HEK293 (cell line): ENCODE measurements at regions not wholly inside any gene's neighbourhood (a gene's known extent, or its start where the extent isn't known, plus 50 kb on each side); places are given as distances from the start of the nearest gene placed in this dataset.

ENCODE experiments used
- CTCF ChIA-PET: fragments of 350-600 bp; formaldehyde crosslinking; extraction: SDS; loops from one replicate; lab custom pipeline; 2021; ENCODE audit warnings: antibody characterized with exemption; lab: Yijun Ruan, JAX
- POLR2A ChIA-PET: fragments of 300-600 bp; formaldehyde crosslinking; extraction: SDS; loops from one replicate; lab custom pipeline; 2020; ENCODE audit warnings: antibody characterized with exemption, inconsistent platforms; lab: Yijun Ruan, JAX
- H3K27ac ChIP-seq: fragments of 200-500 bp; sonication (Bioruptor generic); 2 replicates; pipeline ENCODE4 v1.5.1; 2014; ENCODE audit warnings: low read depth, low read length, control low read depth, inconsistent platforms; ENCODE audit errors: extremely low read depth
- H3K36me3 ChIP-seq, 2 experiments: fragments of 200-500 bp in 1 of 2; sonication (Bioruptor generic) in 1 of 2; 1 replicate in 1 of 2; 2 replicates in 1 of 2; pipeline ENCODE4 v1.5.1; 2014 to 2017; ENCODE audit warnings: inconsistent platforms in 2 of 2, low read length in 2 of 2; ENCODE audit not compliant: control insufficient read depth in 2 of 2, insufficient read depth in 1 of 2
- H3K4me1 ChIP-seq: fragments of 200-500 bp; sonication (Bioruptor generic); 2 replicates; pipeline ENCODE4 v1.5.1; 2014; ENCODE audit warnings: mild to moderate bottlenecking, low read length, inconsistent platforms; ENCODE audit not compliant: control insufficient read depth, insufficient read depth
- H3K4me3 ChIP-seq: 2 replicates; pipeline ENCODE4 v1.5.1; 2011; ENCODE audit warnings: low read depth, mild to moderate bottlenecking, control low read depth, low read length, moderate library complexity
- H3K9me3 ChIP-seq: fragments of 200-500 bp; sonication (Bioruptor generic); 2 replicates; pipeline ENCODE4 v1.5.1; 2014; ENCODE audit warnings: low read depth, low read length, inconsistent platforms; ENCODE audit not compliant: control insufficient read depth, insufficient read depth
- GFI1B ChIP-seq: fragments of 450-650 bp; formaldehyde crosslinking; IDR thresholded peaks from 2 replicates; pipeline ENCODE4 v1.5.1; 2016; ENCODE audit warnings: missing biosample characterization, missing genetic modification characterization
- GLI2 ChIP-seq: fragments of 450-650 bp; formaldehyde crosslinking; IDR thresholded peaks from 2 replicates; pipeline ENCODE4; 2017; ENCODE audit warnings: missing biosample characterization, missing genetic modification characterization, low read depth, borderline replicate concordance
- IKZF3 ChIP-seq: fragments of 450-650 bp; IDR thresholded peaks from 2 replicates; pipeline ENCODE4 v1.5.0; 2018; ENCODE audit warnings: missing biosample characterization, mild to moderate bottlenecking, missing genetic modification characterization, moderate library complexity
- SP3 ChIP-seq: fragments of 450-650 bp; formaldehyde crosslinking; IDR thresholded peaks from 2 replicates; pipeline ENCODE4 v1.5.1; 2016; ENCODE audit warnings: missing biosample characterization, missing genetic modification characterization
- ZBTB10 ChIP-seq: fragments of 450-650 bp; formaldehyde crosslinking; IDR thresholded peaks from 2 replicates; pipeline ENCODE4 v1.5.1; 2016; ENCODE audit warnings: missing biosample characterization, missing genetic modification characterization
- ZBTB8A ChIP-seq: fragments of 450-650 bp; formaldehyde crosslinking; IDR thresholded peaks from 2 replicates; pipeline ENCODE4 v1.5.1; 2016; ENCODE audit warnings: missing biosample characterization, missing genetic modification characterization
- ZNF121 ChIP-seq: fragments of 450-650 bp; formaldehyde crosslinking; IDR thresholded peaks from 2 replicates; pipeline ENCODE4 v1.5.1; 2016; ENCODE audit warnings: missing biosample characterization, missing genetic modification characterization
- ZNF140 ChIP-seq: fragments of 450-650 bp; formaldehyde crosslinking; IDR thresholded peaks from 2 replicates; pipeline ENCODE4 v1.5.1; 2016; ENCODE audit warnings: missing biosample characterization, missing genetic modification characterization
- ZNF175 ChIP-seq: fragments of 450-650 bp; formaldehyde crosslinking; IDR thresholded peaks from 2 replicates; pipeline ENCODE4 v1.5.1; 2016; ENCODE audit warnings: missing biosample characterization, missing genetic modification characterization
- ZNF23 ChIP-seq: fragments of 450-650 bp; formaldehyde crosslinking; IDR thresholded peaks from 2 replicates; pipeline ENCODE4 v1.5.1; 2016; ENCODE audit warnings: missing biosample characterization, missing genetic modification characterization, borderline replicate concordance
- ZNF280C ChIP-seq: fragments of 450-650 bp; formaldehyde crosslinking; IDR thresholded peaks from 2 replicates; pipeline ENCODE4 v1.5.1; 2016; ENCODE audit warnings: missing biosample characterization, missing genetic modification characterization
- ZNF280D ChIP-seq: fragments of 450-650 bp; formaldehyde crosslinking; IDR thresholded peaks from 2 replicates; pipeline ENCODE4 v1.5.1; 2016; ENCODE audit warnings: missing biosample characterization, missing genetic modification characterization
- ZNF341 ChIP-seq: fragments of 450-650 bp; formaldehyde crosslinking; IDR thresholded peaks from 2 replicates; pipeline ENCODE4; 2016; ENCODE audit warnings: low read depth, missing biosample characterization, missing genetic modification characterization
- ZNF518A ChIP-seq: fragments of 450-650 bp; formaldehyde crosslinking; conservative IDR thresholded peaks from 2 replicates; pipeline ENCODE4 v1.5.1; 2016; ENCODE audit warnings: low read depth, missing biosample characterization, missing genetic modification characterization
- ZNF530 ChIP-seq: fragments of 450-650 bp; formaldehyde crosslinking; IDR thresholded peaks from 2 replicates; pipeline ENCODE4 v1.5.1; 2016; ENCODE audit warnings: low read depth, missing biosample characterization, missing genetic modification characterization
- ZNF555 ChIP-seq: fragments of 450-650 bp; formaldehyde crosslinking; conservative IDR thresholded peaks from 2 replicates; pipeline ENCODE4 v1.5.1; 2017; ENCODE audit warnings: missing biosample characterization, mild to moderate bottlenecking, missing genetic modification characterization, inconsistent platforms
- ZNF654 ChIP-seq: fragments of 450-650 bp; formaldehyde crosslinking; IDR thresholded peaks from 2 replicates; pipeline ENCODE4 v1.5.1; 2016; ENCODE audit warnings: low read depth, missing biosample characterization, missing genetic modification characterization
- ZNF670 ChIP-seq: fragments of 450-650 bp; formaldehyde crosslinking; IDR thresholded peaks from 2 replicates; pipeline ENCODE4 v1.5.1; 2016; ENCODE audit warnings: missing biosample characterization, missing genetic modification characterization, low read depth
- ZNF677 ChIP-seq: fragments of 450-650 bp; IDR thresholded peaks from 2 replicates; pipeline ENCODE4 v1.5.0; 2018; ENCODE audit warnings: missing biosample characterization, mild to moderate bottlenecking, missing genetic modification characterization, moderate library complexity
- ZNF791 ChIP-seq: fragments of 450-650 bp; formaldehyde crosslinking; IDR thresholded peaks from 2 replicates; pipeline ENCODE4 v1.5.1; 2016; ENCODE audit warnings: missing biosample characterization, missing genetic modification characterization

- no peaks in the 10 kb centered on the region for H3K36me3 ChIP-seq
- H3K4me1 ChIP-seq = peaks cover 14% of the 10 kb centered on the region
- CTCF ChIA-PET = no interaction called here
- TF ChIP-seq ZNF121 (tag by site-specific recombination) = no peak
- TF ChIP-seq GLI2 = no peak
- TF ChIP-seq ZBTB8A (tag by site-specific recombination) = no peak
- no peak for TF ChIP-seq ZNF677 (tag by site-specific recombination)
- no peak for TF ChIP-seq ZNF23 (tag by site-specific recombination)
- no peak for TF ChIP-seq ZNF341 (tag by site-specific recombination)
- no peak for TF ChIP-seq ZNF555 (tag by site-specific recombination)
- TF ChIP-seq ZNF175 = no peak
- no peak for TF ChIP-seq ZNF530 (tag by site-specific recombination)
- no peak for TF ChIP-seq ZNF280D (tag by site-specific recombination)
- no peak for TF ChIP-seq ZNF670 (tag by site-specific recombination)
- TF ChIP-seq SP3 = no peak
- POLR2A ChIA-PET = no interaction called here
- H3K27ac ChIP-seq = no peak overlapping the region
- H3K4me3 ChIP-seq = no peak overlapping the region
- no peaks in the 10 kb centered on the region for H3K9me3 ChIP-seq
Measured at GRCh38 chr12:65696227-65696626, 128.1 kb upstream of the HMGA2 start.

- Histone ChIP-seq H3K9me3 (no peaks in the 10 kb centered on the region), H3K36me3 (no peaks in the 10 kb centered on the region), H3K4me1 (peaks cover 14% of the 10 kb centered on the region), H3K4me3 (no peak overlapping the region), H3K27ac (no peak overlapping the region)
- ChIA-PET CTCF (interaction anchor here (1.1 to 2.2 kb wide), 5 partner anchors 9 to 142 kb away, joined by 3 to 7 read pairs (median 5); no protein-coding TSS in a partner anchor), POLR2A (interaction anchor here (0.8 kb wide), 1 partner anchor 21 kb away, joined by 6 read pairs; no protein-coding TSS in a partner anchor)
- TF ChIP-seq ZNF791 (tag by site-specific recombination) (no peak), ZBTB10 (tag by site-specific recombination) (no peak), ZNF140 (tag by site-specific recombination) (no peak), ZNF654 (0 out of 2 replicates have a peak, but pooled peaks have one; percentile 5)
Measured at GRCh38 chr12:65699251-65699650, 125.0 kb upstream of the HMGA2 start.

- POLR2A ChIA-PET = no interaction called here
- Histone ChIP-seq H3K36me3 (no peaks in the 10 kb centered on the region), H3K9me3 (no peaks in the 10 kb centered on the region), H3K4me3 (no peak overlapping the region), H3K27ac (no peak overlapping the region), H3K4me1 (no peaks in the 10 kb centered on the region; the same call in 1 of the 2 replicates)
- CTCF ChIA-PET = no interaction called here
- TF ChIP-seq IKZF3 (tag by site-specific recombination) = no peak
- no peak for TF ChIP-seq GFI1B (tag by site-specific recombination)
- peak; percentile 91 for TF ChIP-seq ZNF518A (tag by site-specific recombination)
- no peak for TF ChIP-seq ZNF280C (tag by site-specific recombination)
Measured at GRCh38 chr12:65703176-65703575, 121.1 kb upstream of the HMGA2 start.
